HUES48 (cell line): ENCODE measurements at regions not wholly inside any gene's neighbourhood (a gene's known extent, or its start where the extent isn't known, plus 50 kb on each side); places are given as distances from the start of the nearest gene placed in this dataset.

Experiments used
- H3K27ac ChIP-seq: one replicate; pipeline ENCODE4 v1.7.0; 2013; ENCODE audit warnings: low read depth, low read length, inconsistent platforms
- H3K27me3 ChIP-seq: 2 replicates; pipeline ENCODE4 v1.6.1; 2013; ENCODE audit warnings: mild to moderate bottlenecking, low read length; ENCODE audit not compliant: control insufficient read depth, insufficient read depth
- H3K36me3 ChIP-seq: 2 replicates; pipeline ENCODE4 v1.6.1; 2013; ENCODE audit warnings: low read length; ENCODE audit not compliant: control insufficient read depth, insufficient read depth
- H3K4me1 ChIP-seq: 2 replicates; pipeline ENCODE4 v1.6.1; 2013; ENCODE audit warnings: mild to moderate bottlenecking, low read length; ENCODE audit not compliant: control insufficient read depth, insufficient read depth
- H3K4me3 ChIP-seq: 2 replicates; pipeline ENCODE4 v1.5.1; 2013; ENCODE audit warnings: mild to moderate bottlenecking, low read depth, low read length
- H3K9ac ChIP-seq: 2 replicates; pipeline ENCODE4 v1.6.1; 2013; ENCODE audit warnings: mild to moderate bottlenecking, low read depth, low read length, moderate library complexity
- H3K9me3 ChIP-seq: 2 replicates; pipeline ENCODE4 v1.6.1; 2013; ENCODE audit warnings: low read length; ENCODE audit not compliant: control insufficient read depth, insufficient read depth

GRCh38 chr1:194533641-194534040 is 1347.2 kb upstream of the B3GALT2 start:
- Histone ChIP-seq H3K4me3 (no peak overlapping the region), H3K9ac (no peak overlapping the region), H3K36me3 (no peaks in the 10 kb centered on the region), H3K4me1 (peaks cover 12% of the 10 kb centered on the region), H3K9me3 (no peaks in the 10 kb centered on the region), H3K27me3 (no peaks in the 10 kb centered on the region), H3K27ac (no peak overlapping the region)

- Histone ChIP-seq H3K9me3 (no peaks in the 10 kb centered on the region), H3K27ac (no peak overlapping the region), H3K36me3 (no peaks in the 10 kb centered on the region), H3K27me3 (no peaks in the 10 kb centered on the region), H3K4me3 (no peak overlapping the region), H3K9ac (no peak overlapping the region), H3K4me1 (peaks cover 7% of the 10 kb centered on the region)
Measured at GRCh38 chr1:194517567-194517966, 1331.2 kb upstream of the B3GALT2 start.

DNA sequence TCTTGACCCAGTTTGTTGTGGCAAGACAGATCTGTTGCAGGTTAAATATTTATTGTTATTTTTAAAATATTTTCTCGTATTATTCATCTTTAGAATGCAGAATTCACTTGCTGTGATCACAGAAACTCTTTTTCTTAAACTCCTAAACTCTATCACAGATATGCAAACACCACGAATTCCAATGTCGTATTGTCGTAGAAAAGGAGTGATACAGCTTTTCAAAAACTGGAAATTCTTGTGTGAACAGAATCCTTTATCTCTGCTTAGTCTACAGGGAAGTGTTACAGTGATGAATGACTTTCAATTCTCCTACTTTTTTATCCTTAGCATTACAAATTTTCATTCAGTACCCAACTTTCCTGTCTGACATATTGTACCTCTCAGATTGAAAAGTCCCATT is 1329.5 kb upstream of the B3GALT2 start:
- H3K27me3 ChIP-seq = no peaks in the 10 kb centered on the region
- peaks cover 7% of the 10 kb centered on the region for H3K4me1 ChIP-seq
- H3K9me3 ChIP-seq = 0 out of 2 replicates have a peak, but pooled peaks cover 3% of the 10 kb centered on the region

DNA sequence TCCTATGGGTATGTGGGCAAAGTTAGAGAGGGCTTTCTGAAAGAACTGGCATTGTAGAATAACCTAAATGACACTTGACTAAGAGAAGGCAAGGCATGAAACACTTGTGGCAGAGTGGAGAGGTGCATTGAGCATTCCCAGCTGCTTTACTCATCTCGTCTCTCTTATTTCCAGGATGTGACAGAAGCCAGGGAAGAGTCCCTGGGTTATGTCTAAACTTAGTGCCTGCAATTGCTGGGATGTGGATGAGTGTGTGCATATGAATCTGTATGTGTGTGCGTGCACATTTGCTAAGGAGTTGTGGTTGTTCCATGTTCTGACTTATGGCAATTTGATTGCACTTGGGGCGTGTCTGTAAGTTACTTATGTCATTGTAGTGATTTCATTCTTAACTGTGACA is 1326.5 kb upstream of the B3GALT2 start:
- Histone ChIP-seq H3K27me3 (no peaks in the 10 kb centered on the region), H3K4me1 (peaks cover 6% of the 10 kb centered on the region), H3K9me3 (peaks cover 9% of the 10 kb centered on the region; the same call in 1 of the 2 replicates), H3K9ac (no peak overlapping the region), H3K36me3 (no peaks in the 10 kb centered on the region), H3K27ac (no peak overlapping the region), H3K4me3 (no peak overlapping the region)

More for the DNA sequence above, 1329.5 kb upstream of the B3GALT2 start:
- H3K27ac ChIP-seq = no peak overlapping the region
- H3K4me3 ChIP-seq = no peak overlapping the region
- no peak overlapping the region for H3K9ac ChIP-seq
- H3K36me3 ChIP-seq = no peaks in the 10 kb centered on the region

DNA sequence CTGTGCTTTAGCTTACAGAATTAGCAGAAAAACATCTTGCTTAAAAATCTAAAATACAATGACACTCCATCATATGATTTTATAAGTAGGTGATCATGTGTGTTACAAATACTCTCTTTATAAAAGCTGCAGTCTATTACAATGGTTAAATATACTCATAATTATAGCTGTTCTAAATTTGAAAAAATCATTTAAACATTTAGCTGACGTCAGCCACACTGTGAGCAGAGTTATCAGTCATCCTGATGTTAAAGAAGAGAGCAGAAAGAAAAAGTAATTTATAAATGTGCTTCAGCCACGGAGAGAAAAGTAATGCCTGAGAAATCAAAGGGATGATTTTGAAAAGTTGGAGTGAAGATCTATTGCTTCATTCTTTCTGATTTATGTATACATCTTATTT is 1325.9 kb upstream of the B3GALT2 start:
- peaks cover 9% of the 10 kb centered on the region; the same call in 1 of the 2 replicates for H3K9me3 ChIP-seq
- no peak overlapping the region for H3K4me3 ChIP-seq
- H3K9ac ChIP-seq = no peak overlapping the region
- H3K27me3 ChIP-seq = no peaks in the 10 kb centered on the region
- H3K36me3 ChIP-seq = no peaks in the 10 kb centered on the region
- no peak overlapping the region for H3K27ac ChIP-seq
- peaks cover 4% of the 10 kb centered on the region; the same call in 1 of the 2 replicates for H3K4me1 ChIP-seq

DNA sequence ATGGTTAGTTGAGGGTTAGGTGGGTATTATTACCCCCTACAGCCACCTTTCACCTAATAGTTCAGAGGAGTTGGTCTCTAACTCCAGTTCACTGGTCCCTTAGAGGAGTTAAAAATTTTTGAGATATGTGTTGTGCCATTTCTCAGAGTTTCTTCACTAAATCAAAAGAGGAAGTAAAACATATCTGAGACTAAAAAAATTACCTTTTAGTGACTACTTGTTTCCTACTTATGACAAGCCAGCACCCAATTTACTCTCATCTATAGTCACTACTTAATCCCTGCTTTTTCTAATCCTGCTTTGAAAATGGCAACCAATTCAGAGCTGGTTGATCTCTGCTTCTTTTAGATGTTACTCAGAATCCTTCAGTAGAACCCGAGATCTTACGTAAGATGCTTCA is 1316.8 kb upstream of the B3GALT2 start:
- Histone ChIP-seq H3K4me3 (no peak overlapping the region), H3K9ac (no peak overlapping the region), H3K27ac (no peak overlapping the region), H3K27me3 (no peaks in the 10 kb centered on the region), H3K36me3 (no peaks in the 10 kb centered on the region), H3K4me1 (no peaks in the 10 kb centered on the region), H3K9me3 (no peaks in the 10 kb centered on the region)

- Histone ChIP-seq H3K9me3 (peaks cover 24% of the 10 kb centered on the region), H3K27me3 (no peaks in the 10 kb centered on the region), H3K4me3 (no peak overlapping the region), H3K9ac (no peak overlapping the region), H3K4me1 (no peaks in the 10 kb centered on the region), H3K36me3 (no peaks in the 10 kb centered on the region), H3K27ac (no peak overlapping the region)
Measured at GRCh38 chr1:194495434-194495833, 1309.0 kb upstream of the B3GALT2 start.

DNA sequence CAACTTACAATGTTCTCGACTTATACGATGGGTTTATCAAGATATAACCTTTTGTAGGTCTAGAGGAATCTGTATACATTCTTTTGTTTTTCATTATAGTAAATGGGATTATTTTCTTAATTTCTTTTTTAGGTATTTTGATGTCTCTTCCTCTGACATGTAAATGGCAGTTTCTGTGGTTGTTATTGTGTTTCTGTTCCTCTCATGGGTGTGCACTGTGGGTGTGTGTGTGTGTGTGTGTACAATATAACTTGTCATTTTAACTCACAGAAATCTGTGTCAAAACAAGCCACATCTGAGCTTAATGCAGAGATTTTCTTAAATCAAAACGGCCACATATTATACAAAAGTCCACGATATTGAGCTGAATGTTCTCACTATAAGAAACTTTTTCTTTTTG is 1300.8 kb upstream of the B3GALT2 start:
- Histone ChIP-seq H3K9ac (no peak overlapping the region), H3K27me3 (no peaks in the 10 kb centered on the region), H3K4me3 (no peak overlapping the region), H3K36me3 (no peaks in the 10 kb centered on the region), H3K9me3 (no peaks in the 10 kb centered on the region), H3K4me1 (no peaks in the 10 kb centered on the region), H3K27ac (no peak overlapping the region)

- Histone ChIP-seq H3K9ac (no peak overlapping the region), H3K4me1 (no peaks in the 10 kb centered on the region), H3K9me3 (no peaks in the 10 kb centered on the region), H3K36me3 (no peaks in the 10 kb centered on the region), H3K4me3 (no peak overlapping the region), H3K27me3 (no peaks in the 10 kb centered on the region), H3K27ac (no peak overlapping the region)
Measured at GRCh38 chr1:194485432-194485831, 1299.0 kb upstream of the B3GALT2 start.

DNA sequence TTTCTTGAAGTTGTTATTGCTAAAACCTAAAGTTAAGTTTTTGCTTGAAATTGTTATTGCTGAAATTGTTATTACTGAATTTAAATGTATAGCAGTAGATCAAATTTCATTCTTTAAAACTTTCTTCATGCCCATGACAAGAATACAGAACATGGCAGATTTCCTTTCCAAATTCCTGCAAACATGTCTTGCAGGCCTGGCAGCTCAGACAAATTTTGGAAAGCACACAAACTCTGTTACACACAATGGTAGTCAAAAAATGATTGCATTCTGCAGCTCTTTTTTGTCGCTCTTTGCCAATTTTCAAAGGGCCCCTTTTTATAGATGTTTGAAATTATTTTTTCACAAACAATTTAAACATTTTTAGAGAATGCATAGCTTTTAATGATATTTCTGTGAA is 1292.3 kb upstream of the B3GALT2 start:
- Histone ChIP-seq H3K27ac (no peak overlapping the region), H3K9ac (no peak overlapping the region), H3K36me3 (no peaks in the 10 kb centered on the region), H3K4me1 (no peaks in the 10 kb centered on the region), H3K4me3 (no peak overlapping the region), H3K27me3 (no peaks in the 10 kb centered on the region), H3K9me3 (no peaks in the 10 kb centered on the region)

DNA sequence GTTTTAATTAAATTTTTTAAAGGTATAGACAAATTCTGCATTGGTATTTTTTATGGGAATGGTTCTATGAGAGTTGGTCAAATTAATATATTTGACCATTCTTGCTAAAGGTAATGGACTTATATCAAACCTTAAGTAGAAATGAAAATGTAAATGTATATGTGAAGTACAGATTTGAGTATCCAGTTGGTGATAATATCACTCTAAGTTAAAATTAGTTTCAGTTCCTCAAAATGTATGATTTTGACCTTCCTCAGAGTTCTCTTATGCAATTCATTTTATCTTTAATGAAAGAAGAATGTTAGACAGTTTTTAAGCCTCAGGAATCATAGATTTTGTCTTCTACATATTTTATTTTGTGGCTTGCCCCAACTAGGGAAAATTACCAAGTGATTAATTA is 1291.5 kb upstream of the B3GALT2 start:
- Histone ChIP-seq H3K36me3 (no peaks in the 10 kb centered on the region), H3K9ac (no peak overlapping the region), H3K4me3 (no peak overlapping the region), H3K27me3 (no peaks in the 10 kb centered on the region), H3K9me3 (no peaks in the 10 kb centered on the region), H3K4me1 (no peaks in the 10 kb centered on the region), H3K27ac (no peak overlapping the region)

GRCh38 chr1:194476872-194477271 is 1290.5 kb upstream of the B3GALT2 start:
- no peak overlapping the region for H3K4me3 ChIP-seq
- H3K27me3 ChIP-seq = no peaks in the 10 kb centered on the region
- no peaks in the 10 kb centered on the region for H3K36me3 ChIP-seq
- H3K4me1 ChIP-seq = no peaks in the 10 kb centered on the region
- H3K9ac ChIP-seq = no peak overlapping the region
- H3K27ac ChIP-seq = no peak overlapping the region
- no peaks in the 10 kb centered on the region for H3K9me3 ChIP-seq
